T-helper 17 cell (primary cell): ENCODE measurements at regions not wholly inside any gene's neighbourhood (a gene's known extent, or its start where the extent isn't known, plus 50 kb on each side); places are given as distances from the start of the nearest gene placed in this dataset.

Experiments
- ATAC-seq: fragments of 150-1000 bp; cut with Tn5 transposase; 2 replicates; pipeline ENCODE4 v1.10.0; 2021; ENCODE audit warnings: mild to moderate bottlenecking, moderate library complexity
- DNase-seq, 3 donors: peaks; one replicate each; pipeline versions ENCODE4 v3.0.0 to v3.0.0-alpha.2; 2020 to 2021
- H3K9me3 ChIP-seq: one replicate; pipeline ENCODE4 v1.7.0; 2013; ENCODE audit warnings: low read length, mild to moderate bottlenecking; ENCODE audit not compliant: control insufficient read depth, poor library complexity, severe bottlenecking
- H3K27ac Mint-ChIP-seq: one replicate; pipeline ENCODE4 v1.8.0; 2022; ENCODE audit warnings: mild to moderate bottlenecking, moderate library complexity, mixed read lengths
- H3K27me3 Mint-ChIP-seq: one replicate; pipeline ENCODE4 v1.8.0; 2022; ENCODE audit warnings: mixed read lengths
- H3K36me3 Mint-ChIP-seq: one replicate; pipeline ENCODE4 v1.8.0; 2022; ENCODE audit warnings: low read depth, mixed read lengths
- H3K4me1 Mint-ChIP-seq: one replicate; pipeline ENCODE4 v1.8.0; 2022; ENCODE audit warnings: mild to moderate bottlenecking, mixed read lengths
- H3K4me3 Mint-ChIP-seq: one replicate; pipeline ENCODE4 v1.8.0; 2022; ENCODE audit warnings: mild to moderate bottlenecking, moderate library complexity, mixed read lengths

GRCh38 chr6:23016696-23017095 lies 447.3 kb downstream of the HDGFL1 start:
- Mint-ChIP-seq H3K4me3 (no peak overlapping the region), H3K4me1 (no peaks in the 10 kb centered on the region), H3K27me3 (no peaks in the 10 kb centered on the region), H3K27ac (no peak overlapping the region), H3K36me3 (no peaks in the 10 kb centered on the region)
- DNase-seq (no peak), ATAC-seq (no peak)
- H3K9me3 ChIP-seq, result no peaks in the 10 kb centered on the region

- no peaks in the 10 kb centered on the region for H3K4me1 Mint-ChIP-seq
- H3K27me3 Mint-ChIP-seq, result no peaks in the 10 kb centered on the region
- H3K9me3 ChIP-seq, result no peaks in the 10 kb centered on the region
- no peak overlapping the region for H3K27ac Mint-ChIP-seq
- H3K36me3 Mint-ChIP-seq, result no peaks in the 10 kb centered on the region
- no peak for ATAC-seq
- no peak for DNase-seq
- H3K4me3 Mint-ChIP-seq, result no peak overlapping the region
Observed at GRCh38 chr6:23021487-23021886, 452.1 kb downstream of the HDGFL1 start.

GRCh38 chr6:23027281-23027680 lies 457.9 kb downstream of the HDGFL1 start:
- Mint-ChIP-seq H3K4me1 (no peaks in the 10 kb centered on the region), H3K27ac (no peak overlapping the region), H3K4me3 (no peak overlapping the region), H3K36me3 (no peaks in the 10 kb centered on the region), H3K27me3 (no peaks in the 10 kb centered on the region)
- DNase-seq (no peak), ATAC-seq (no peak)
- no peaks in the 10 kb centered on the region for H3K9me3 ChIP-seq

- Mint-ChIP-seq H3K4me3 (no peak overlapping the region), H3K27ac (no peak overlapping the region), H3K4me1 (no peaks in the 10 kb centered on the region), H3K36me3 (no peaks in the 10 kb centered on the region), H3K27me3 (no peaks in the 10 kb centered on the region)
- H3K9me3 ChIP-seq, result peaks cover 2% of the 10 kb centered on the region
- DNase-seq (no peak), ATAC-seq (no peak)
Observed at GRCh38 chr6:23031986-23032385, 462.6 kb downstream of the HDGFL1 start.

- no peak for DNase-seq
- no peaks in the 10 kb centered on the region for H3K36me3 Mint-ChIP-seq
- H3K27ac Mint-ChIP-seq, result no peak overlapping the region
- no peaks in the 10 kb centered on the region for H3K4me1 Mint-ChIP-seq
- H3K9me3 ChIP-seq, result peaks cover 3% of the 10 kb centered on the region
- H3K27me3 Mint-ChIP-seq, result no peaks in the 10 kb centered on the region
- no peak for ATAC-seq
- no peak overlapping the region for H3K4me3 Mint-ChIP-seq
Observed at GRCh38 chr6:23034926-23035325, 465.6 kb downstream of the HDGFL1 start.

- Mint-ChIP-seq H3K4me3 (no peak overlapping the region), H3K36me3 (no peaks in the 10 kb centered on the region), H3K27me3 (no peaks in the 10 kb centered on the region), H3K27ac (no peak overlapping the region), H3K4me1 (no peaks in the 10 kb centered on the region)
- ATAC-seq (no peak), DNase-seq (no peak)
- peaks cover 3% of the 10 kb centered on the region for H3K9me3 ChIP-seq
Observed at GRCh38 chr6:23036406-23036983, 467.1 kb downstream of the HDGFL1 start.

GRCh38 chr6:23040899-23041298 lies 471.5 kb downstream of the HDGFL1 start:
- H3K4me3 Mint-ChIP-seq, result no peak overlapping the region
- no peak for ATAC-seq
- H3K9me3 ChIP-seq, result peaks cover 3% of the 10 kb centered on the region
- no peak for DNase-seq
- H3K27me3 Mint-ChIP-seq, result no peaks in the 10 kb centered on the region
- no peak overlapping the region for H3K27ac Mint-ChIP-seq
- no peaks in the 10 kb centered on the region for H3K36me3 Mint-ChIP-seq
- H3K4me1 Mint-ChIP-seq, result no peaks in the 10 kb centered on the region

- Mint-ChIP-seq H3K4me1 (no peaks in the 10 kb centered on the region), H3K36me3 (no peaks in the 10 kb centered on the region), H3K4me3 (no peak overlapping the region), H3K27ac (no peak overlapping the region), H3K27me3 (no peaks in the 10 kb centered on the region)
- no peak for DNase-seq
- no peak for ATAC-seq
- H3K9me3 ChIP-seq, result no peaks in the 10 kb centered on the region
Observed at GRCh38 chr6:23045280-23045679, 475.9 kb downstream of the HDGFL1 start.

GRCh38 chr6:23055523-23055922 lies 486.2 kb downstream of the HDGFL1 start:
- Mint-ChIP-seq H3K4me3 (no peak overlapping the region), H3K4me1 (no peaks in the 10 kb centered on the region), H3K36me3 (no peaks in the 10 kb centered on the region), H3K27ac (no peak overlapping the region), H3K27me3 (no peaks in the 10 kb centered on the region)
- no peak for DNase-seq
- no peaks in the 10 kb centered on the region for H3K9me3 ChIP-seq
- no peak for ATAC-seq

GRCh38 chr6:23073821-23074220 lies 504.5 kb downstream of the HDGFL1 start:
- no peak for ATAC-seq
- Mint-ChIP-seq H3K27me3 (no peaks in the 10 kb centered on the region), H3K4me3 (no peak overlapping the region), H3K27ac (no peak overlapping the region), H3K36me3 (no peaks in the 10 kb centered on the region), H3K4me1 (no peaks in the 10 kb centered on the region)
- H3K9me3 ChIP-seq, result no peaks in the 10 kb centered on the region
- no peak for DNase-seq

- ATAC-seq, result no peak
Observed at GRCh38 chr6:23077772-23078171, 508.4 kb downstream of the HDGFL1 start.

GRCh38 chr6:23081701-23082100 lies 512.3 kb downstream of the HDGFL1 start:
- Mint-ChIP-seq H3K4me1 (no peaks in the 10 kb centered on the region), H3K4me3 (no peak overlapping the region), H3K27ac (no peak overlapping the region), H3K27me3 (no peaks in the 10 kb centered on the region), H3K36me3 (no peaks in the 10 kb centered on the region)
- no peaks in the 10 kb centered on the region for H3K9me3 ChIP-seq
- no peak for ATAC-seq
- DNase-seq, result no peak

More at GRCh38 chr6:23077772-23078171, 508.4 kb downstream of the HDGFL1 start:
- no peaks in the 10 kb centered on the region for H3K9me3 ChIP-seq
- H3K27ac Mint-ChIP-seq, result no peak overlapping the region
- no peaks in the 10 kb centered on the region for H3K27me3 Mint-ChIP-seq
- DNase-seq, result no peak
- no peaks in the 10 kb centered on the region for H3K4me1 Mint-ChIP-seq
- no peak overlapping the region for H3K4me3 Mint-ChIP-seq
- no peaks in the 10 kb centered on the region for H3K36me3 Mint-ChIP-seq

GRCh38 chr6:23086100-23086499 lies 516.7 kb downstream of the HDGFL1 start:
- Mint-ChIP-seq H3K27me3 (no peaks in the 10 kb centered on the region), H3K4me3 (no peak overlapping the region), H3K27ac (no peak overlapping the region), H3K4me1 (no peaks in the 10 kb centered on the region), H3K36me3 (no peaks in the 10 kb centered on the region)
- DNase-seq (no peak), ATAC-seq (no peak)
- H3K9me3 ChIP-seq, result no peaks in the 10 kb centered on the region

- H3K27ac Mint-ChIP-seq, result no peak overlapping the region
- no peaks in the 10 kb centered on the region for H3K9me3 ChIP-seq
- H3K27me3 Mint-ChIP-seq, result no peaks in the 10 kb centered on the region
- no peaks in the 10 kb centered on the region for H3K4me1 Mint-ChIP-seq
- H3K4me3 Mint-ChIP-seq, result no peak overlapping the region
- H3K36me3 Mint-ChIP-seq, result no peaks in the 10 kb centered on the region
- ATAC-seq (no peak), DNase-seq (no peak)
Observed at GRCh38 chr6:23087471-23087870, 518.1 kb downstream of the HDGFL1 start.
